Chondrocyte (in vitro differentiated cells): ENCODE measurements at regions not wholly inside any gene's neighbourhood (a gene's known extent, or its start where the extent isn't known, plus 50 kb on each side); places are given as distances from the start of the nearest gene placed in this dataset.

Source experiments
- DNase-seq: peaks from one replicate; pipeline ENCODE4 v3.0.0; 2021; ENCODE audit warnings: mixed read lengths, low spot score
- H3K27ac Mint-ChIP-seq: one replicate; pipeline ENCODE4 v1.8.0; 2021; ENCODE audit warnings: mild to moderate bottlenecking, moderate library complexity, mixed read lengths; ENCODE audit not compliant: unreplicated experiment
- H3K27me3 Mint-ChIP-seq: 2 replicates; pipeline ENCODE4 v1.8.0; 2021; ENCODE audit warnings: low read depth, mixed read lengths
- H3K36me3 Mint-ChIP-seq: 2 replicates; pipeline ENCODE4 v1.8.0; 2021; ENCODE audit warnings: low read depth, mixed read lengths
- H3K4me1 Mint-ChIP-seq: 2 replicates; pipeline ENCODE4 v1.8.0; 2021; ENCODE audit warnings: low read depth, mild to moderate bottlenecking, mixed read lengths
- H3K4me3 Mint-ChIP-seq: one replicate; pipeline ENCODE4 v1.8.0; 2021; ENCODE audit warnings: mild to moderate bottlenecking, moderate library complexity, mixed read lengths; ENCODE audit not compliant: unreplicated experiment
- H3K9me3 Mint-ChIP-seq: 2 replicates; pipeline ENCODE4 v1.8.0; 2021; ENCODE audit warnings: low read depth, mixed read lengths
- TF ChIP-seq, protein P1 (sequence below): fragments of 200-600 bp; sonication (generic); IDR thresholded peaks from 2 replicates; pipeline ENCODE4 v1.5.0; 2021; ENCODE audit warnings: antibody characterized with exemption, mild to moderate bottlenecking, moderate library complexity

DNA sequence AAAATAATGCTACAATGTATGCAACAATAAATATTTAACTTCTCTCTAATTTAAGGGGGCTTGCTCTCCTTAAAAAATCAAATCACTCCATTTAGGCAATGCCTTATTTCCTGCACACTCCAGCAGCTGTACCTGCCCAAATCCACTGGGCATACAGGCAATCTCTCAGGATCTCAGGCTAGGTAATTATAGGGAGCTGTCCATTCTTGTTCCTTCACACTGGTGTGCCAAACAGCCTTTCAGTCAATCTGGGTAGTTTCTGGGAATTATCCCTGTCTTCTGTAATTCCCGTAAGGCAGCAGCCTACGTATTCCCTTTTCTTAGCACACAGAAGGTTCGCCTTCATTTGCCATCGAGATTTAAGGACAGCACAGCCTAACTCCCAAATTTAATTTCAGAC lies 922.6 kb upstream of the SLIT2 start:
- TF ChIP-seq, protein P1, sequence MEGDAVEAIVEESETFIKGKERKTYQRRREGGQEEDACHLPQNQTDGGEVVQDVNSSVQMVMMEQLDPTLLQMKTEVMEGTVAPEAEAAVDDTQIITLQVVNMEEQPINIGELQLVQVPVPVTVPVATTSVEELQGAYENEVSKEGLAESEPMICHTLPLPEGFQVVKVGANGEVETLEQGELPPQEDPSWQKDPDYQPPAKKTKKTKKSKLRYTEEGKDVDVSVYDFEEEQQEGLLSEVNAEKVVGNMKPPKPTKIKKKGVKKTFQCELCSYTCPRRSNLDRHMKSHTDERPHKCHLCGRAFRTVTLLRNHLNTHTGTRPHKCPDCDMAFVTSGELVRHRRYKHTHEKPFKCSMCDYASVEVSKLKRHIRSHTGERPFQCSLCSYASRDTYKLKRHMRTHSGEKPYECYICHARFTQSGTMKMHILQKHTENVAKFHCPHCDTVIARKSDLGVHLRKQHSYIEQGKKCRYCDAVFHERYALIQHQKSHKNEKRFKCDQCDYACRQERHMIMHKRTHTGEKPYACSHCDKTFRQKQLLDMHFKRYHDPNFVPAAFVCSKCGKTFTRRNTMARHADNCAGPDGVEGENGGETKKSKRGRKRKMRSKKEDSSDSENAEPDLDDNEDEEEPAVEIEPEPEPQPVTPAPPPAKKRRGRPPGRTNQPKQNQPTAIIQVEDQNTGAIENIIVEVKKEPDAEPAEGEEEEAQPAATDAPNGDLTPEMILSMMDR, result no peak
- Mint-ChIP-seq H3K4me1 (no peaks in the 10 kb centered on the region), H3K4me3 (no peak overlapping the region), H3K36me3 (no peaks in the 10 kb centered on the region), H3K27me3 (peaks cover 2% of the 10 kb centered on the region), H3K9me3 (peaks cover 7% of the 10 kb centered on the region), H3K27ac (no peak overlapping the region)
- no peak for DNase-seq

DNA sequence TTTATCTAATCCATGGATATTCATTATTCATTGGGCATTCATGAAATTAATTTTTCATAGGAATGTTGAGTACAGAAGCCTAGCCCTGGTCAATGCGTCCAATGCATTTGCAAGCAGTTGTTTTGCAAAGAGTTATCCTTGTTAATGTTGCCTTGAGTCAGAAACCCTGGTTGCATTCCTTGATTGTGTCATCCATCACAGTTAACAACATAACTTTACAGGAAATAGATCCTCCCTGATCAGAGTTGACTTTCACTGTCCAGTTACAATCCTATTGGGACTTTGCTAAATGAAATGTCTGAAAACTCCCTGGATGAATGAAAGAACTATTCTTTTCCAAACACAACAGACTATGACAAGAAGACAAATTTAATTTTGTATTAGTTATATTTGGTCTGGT lies 924.3 kb upstream of the SLIT2 start:
- no peak overlapping the region for H3K4me3 Mint-ChIP-seq
- TF ChIP-seq, protein P1, result no peak
- peaks cover 2% of the 10 kb centered on the region for H3K27me3 Mint-ChIP-seq
- H3K4me1 Mint-ChIP-seq, result no peaks in the 10 kb centered on the region
- DNase-seq, result no peak
- H3K36me3 Mint-ChIP-seq, result no peaks in the 10 kb centered on the region
- H3K9me3 Mint-ChIP-seq, result no peaks in the 10 kb centered on the region
- no peak overlapping the region for H3K27ac Mint-ChIP-seq

DNA sequence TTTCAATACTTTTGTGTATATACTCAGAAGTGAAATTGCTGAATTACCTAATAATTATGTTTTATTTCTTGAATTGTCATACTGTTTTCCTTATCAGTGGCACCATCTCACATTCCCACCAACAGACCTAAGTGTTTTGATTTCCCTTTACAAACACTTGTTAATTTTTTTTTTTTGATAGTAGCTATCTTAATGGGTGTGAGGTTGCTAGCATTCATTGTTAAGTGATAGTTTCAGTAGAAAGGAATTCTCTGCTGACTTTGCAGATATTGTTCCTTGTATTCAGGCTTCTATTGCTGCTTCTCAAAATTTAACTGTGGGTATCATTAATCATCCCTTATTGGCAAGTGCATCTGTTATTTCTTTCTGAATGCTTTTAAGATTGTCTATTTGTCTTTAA lies 927.5 kb upstream of the SLIT2 start:
- H3K27ac Mint-ChIP-seq, result no peak overlapping the region

DNA sequence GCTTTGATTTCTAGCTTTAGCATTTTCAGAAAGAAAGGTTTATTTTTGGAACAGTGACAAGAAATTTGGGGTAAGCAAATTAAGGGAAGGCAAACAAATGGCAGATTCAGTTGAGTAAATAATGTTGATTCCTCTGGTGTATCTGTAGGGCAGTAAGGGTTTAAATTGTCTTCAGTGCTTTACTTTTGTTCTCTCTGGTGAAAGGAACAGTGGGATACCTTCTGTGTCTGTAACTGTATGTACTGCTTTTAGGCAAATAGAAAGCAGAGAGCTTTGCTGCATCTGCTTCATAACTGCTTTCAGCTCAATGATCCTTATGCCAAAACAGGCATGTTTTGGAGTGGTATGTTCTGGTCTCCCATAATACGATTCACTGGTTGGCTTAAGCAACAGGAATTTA lies 932.1 kb upstream of the SLIT2 start:
- DNase-seq, result no peak
- TF ChIP-seq, protein P1, result no peak
- Mint-ChIP-seq H3K27me3 (no peaks in the 10 kb centered on the region), H3K4me1 (no peaks in the 10 kb centered on the region), H3K9me3 (no peaks in the 10 kb centered on the region), H3K4me3 (no peak overlapping the region), H3K27ac (no peak overlapping the region), H3K36me3 (no peaks in the 10 kb centered on the region)

More for the DNA sequence above, 927.5 kb upstream of the SLIT2 start:
- H3K27me3 Mint-ChIP-seq, result no peaks in the 10 kb centered on the region
- DNase-seq, result no peak
- H3K36me3 Mint-ChIP-seq, result no peaks in the 10 kb centered on the region
- TF ChIP-seq, protein P1, result no peak
- H3K9me3 Mint-ChIP-seq, result no peaks in the 10 kb centered on the region
- no peaks in the 10 kb centered on the region for H3K4me1 Mint-ChIP-seq
- H3K4me3 Mint-ChIP-seq, result no peak overlapping the region

DNA sequence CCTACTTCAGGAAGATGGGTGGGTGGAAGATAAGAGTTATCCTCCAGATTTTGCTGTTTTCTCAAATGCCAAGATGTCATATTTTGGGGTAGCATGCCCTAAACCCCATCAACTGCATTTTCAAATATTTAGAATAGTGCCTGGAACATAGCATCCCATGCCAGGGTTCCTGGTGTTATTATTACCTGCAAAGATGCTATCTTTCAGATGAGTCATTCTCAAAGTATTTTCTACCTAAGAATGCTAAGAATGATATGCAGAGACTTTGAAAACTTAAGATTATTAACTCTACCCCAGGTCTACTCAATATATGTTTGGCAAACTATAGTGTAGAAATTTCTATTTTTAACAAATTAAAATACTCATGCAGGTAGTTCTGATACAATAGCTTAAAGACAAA lies 934.3 kb upstream of the SLIT2 start:
- H3K4me3 Mint-ChIP-seq, result no peak overlapping the region
- TF ChIP-seq, protein P1, result no peak
- no peak overlapping the region for H3K27ac Mint-ChIP-seq
- H3K4me1 Mint-ChIP-seq, result no peaks in the 10 kb centered on the region
- H3K27me3 Mint-ChIP-seq, result no peaks in the 10 kb centered on the region
- H3K36me3 Mint-ChIP-seq, result no peaks in the 10 kb centered on the region
- no peaks in the 10 kb centered on the region for H3K9me3 Mint-ChIP-seq
- DNase-seq, result no peak
